WTC11 (cell line): ENCODE measurements at regions not wholly inside any gene's neighbourhood (a gene's known extent, or its start where the extent isn't known, plus 50 kb on each side); places are given as distances from the start of the nearest gene placed in this dataset.
A peak's percentile ranks its signal among the peaks of the same experiment; 100 is the strongest.

Source experiments
- ATAC-seq: fragments of 200-7000 bp; cut with Tn5 transposase; 2 replicates; pipeline ENCODE4 v1.10.0; 2021; ENCODE audit warnings: mild to moderate bottlenecking, moderate library complexity
- CTCF ChIA-PET: fragments of 300-600 bp; sonication (Branson Sonifier 250); formaldehyde crosslinking; loops from one replicate; lab custom pipeline; 2021; ENCODE audit warnings: antibody characterized with exemption; lab: Charles Lee
- POLR2A ChIA-PET: fragments of 350-600 bp; sonication (Branson Sonifier 250); formaldehyde crosslinking; loops from one replicate; lab custom pipeline; 2021; ENCODE audit warnings: antibody characterized with exemption; lab: Charles Lee
- DNase-seq: peaks from one replicate; pipeline ENCODE4 v3.0.0; 2021; ENCODE audit warnings: low spot score
- H3K27ac Mint-ChIP-seq: 2 replicates; pipeline ENCODE4 v1.8.0; 2021; ENCODE audit warnings: mixed read lengths
- H3K27me3 Mint-ChIP-seq: 2 replicates; pipeline ENCODE4 v1.8.0; 2021; ENCODE audit warnings: low read depth, mild to moderate bottlenecking, moderate library complexity, mixed read lengths
- H3K36me3 Mint-ChIP-seq: 2 replicates; pipeline ENCODE4 v1.8.0; 2021; ENCODE audit warnings: mixed read lengths
- H3K4me1 Mint-ChIP-seq: 2 replicates; pipeline ENCODE4 v1.8.0; 2022; ENCODE audit warnings: mixed read lengths
- H3K4me3 Mint-ChIP-seq: 2 replicates; pipeline ENCODE4 v1.8.0; 2021; ENCODE audit warnings: mild to moderate bottlenecking, moderate library complexity, mixed read lengths
- H3K9me3 Mint-ChIP-seq: 2 replicates; pipeline ENCODE4 v1.8.0; 2021; ENCODE audit warnings: mixed read lengths
- CREM ChIP-seq: sonication (generic); formaldehyde crosslinking; IDR thresholded peaks from 2 replicates; pipeline ENCODE4 v1.8.1; 2022; ENCODE audit warnings: mild to moderate bottlenecking, missing genetic modification reagents, moderate library complexity
- CTCF ChIP-seq: fragments of 200-600 bp; IDR thresholded peaks from 2 replicates; pipeline ENCODE4 v1.8.0; 2022; ENCODE audit warnings: antibody characterized with exemption
- ELF4 ChIP-seq: sonication (generic); formaldehyde crosslinking; IDR thresholded peaks from 2 replicates; pipeline ENCODE4 v1.8.1; 2022; ENCODE audit warnings: low read depth, mild to moderate bottlenecking, moderate library complexity, missing genetic modification reagents
- ESRRA ChIP-seq: sonication (generic); formaldehyde crosslinking; IDR thresholded peaks from 2 replicates; pipeline ENCODE4 v1.8.1; 2022; ENCODE audit warnings: mild to moderate bottlenecking, missing genetic modification reagents, borderline replicate concordance
- GRHL2 ChIP-seq: fragments of 250-450 bp; sonication (Bioruptor Pico); IDR thresholded peaks from 2 replicates; pipeline ENCODE4 v1.8.0; 2022; ENCODE audit warnings: mild to moderate bottlenecking, moderate library complexity; ENCODE audit not compliant: insufficient replicate concordance, severe bottlenecking
- HMGA2 ChIP-seq: fragments of 250-450 bp; sonication (Bioruptor Pico); IDR thresholded peaks from 2 replicates; pipeline ENCODE4 v1.4.0; 2021; ENCODE audit warnings: mild to moderate bottlenecking, moderate library complexity
- HMGXB4 ChIP-seq: sonication (generic); formaldehyde crosslinking; IDR thresholded peaks from 2 replicates; pipeline ENCODE4 v1.8.1; 2023; ENCODE audit warnings: mild to moderate bottlenecking, moderate library complexity, missing genetic modification reagents
- JUN ChIP-seq: sonication (generic); formaldehyde crosslinking; IDR thresholded peaks from 2 replicates; pipeline ENCODE4 v1.8.0; 2023; ENCODE audit warnings: mild to moderate bottlenecking, missing genetic modification reagents
- NFE2L1 ChIP-seq: sonication (generic); formaldehyde crosslinking; IDR thresholded peaks from 2 replicates; pipeline ENCODE4 v1.8.1; 2023; ENCODE audit warnings: missing genetic modification reagents
- PRRX2 ChIP-seq: fragments of 250-450 bp; sonication (Bioruptor Pico); IDR thresholded peaks from 2 replicates; pipeline ENCODE4 v1.8.0; 2021; ENCODE audit warnings: mild to moderate bottlenecking
- TEAD1 ChIP-seq: sonication (generic); formaldehyde crosslinking; IDR thresholded peaks from 2 replicates; pipeline ENCODE4 v1.8.0; 2022; ENCODE audit warnings: mild to moderate bottlenecking, missing genetic modification reagents
- TP53 ChIP-seq: sonication (generic); formaldehyde crosslinking; IDR thresholded peaks from 2 replicates; pipeline ENCODE4 v1.8.1; 2023; ENCODE audit warnings: mild to moderate bottlenecking, missing genetic modification reagents
- ZNF263 ChIP-seq: sonication (generic); formaldehyde crosslinking; IDR thresholded peaks from 2 replicates; pipeline ENCODE4 v1.8.1; 2022; ENCODE audit warnings: low read depth, mild to moderate bottlenecking, moderate library complexity, missing genetic modification reagents
- ZNF423 ChIP-seq: fragments of 250-450 bp; sonication (Bioruptor Pico); IDR thresholded peaks from 2 replicates; pipeline ENCODE4 v2.1.2; 2022; ENCODE audit warnings: mild to moderate bottlenecking, moderate library complexity
- TF ChIP-seq, protein P1 (sequence below): sonication (generic); formaldehyde crosslinking; conservative IDR thresholded peaks from 2 replicates; pipeline ENCODE4 v1.8.1; 2022; ENCODE audit warnings: mild to moderate bottlenecking, missing genetic modification reagents
- TF ChIP-seq, protein P2 (sequence below): sonication (generic); formaldehyde crosslinking; IDR thresholded peaks from 2 replicates; pipeline ENCODE4 v1.8.0; 2023; ENCODE audit warnings: missing genetic modification reagents
- TF ChIP-seq, protein P3 (sequence below): fragments of 250-450 bp; sonication (Bioruptor Pico); IDR thresholded peaks from 2 replicates; pipeline ENCODE4 v1.9.0; 2021; ENCODE audit warnings: mild to moderate bottlenecking
- TF ChIP-seq, protein P4 (sequence below): sonication (generic); formaldehyde crosslinking; IDR thresholded peaks from 2 replicates; pipeline ENCODE4 v1.8.0; 2023; ENCODE audit warnings: missing genetic modification reagents, mild to moderate bottlenecking, borderline replicate concordance

DNA sequence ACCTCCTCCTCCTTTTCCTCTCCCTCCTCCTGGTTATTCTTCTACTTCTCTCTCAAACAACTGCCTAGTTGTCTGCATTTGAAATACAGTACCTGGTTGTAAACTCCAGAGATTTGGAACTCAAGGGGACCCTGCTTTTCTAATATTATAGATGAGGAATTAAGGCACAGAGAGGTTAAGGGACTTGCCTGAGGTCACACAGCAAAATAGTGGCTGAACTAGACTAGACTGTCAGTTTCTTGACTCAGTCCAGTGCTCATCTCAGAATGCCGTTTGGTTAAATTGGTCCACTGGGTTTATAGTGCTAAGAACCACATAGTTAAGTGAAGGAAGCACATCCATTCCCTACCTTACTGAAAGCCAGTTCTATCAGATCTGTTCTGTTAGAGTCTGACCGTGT, 105.9 kb upstream of the VASH1 start:
- H3K4me3 Mint-ChIP-seq: no peak overlapping the region
- DNase-seq (no peak), ATAC-seq (no peak)
- ChIA-PET POLR2A (no interaction called here), CTCF (interaction anchor here (1.9 to 3.3 kb wide), 2 partner anchors 129 to 268 kb away, joined by 6 to 15 read pairs; no protein-coding TSS in a partner anchor)
- peaks cover 26% of the 10 kb centered on the region for H3K9me3 Mint-ChIP-seq
- H3K36me3 Mint-ChIP-seq: peaks cover 12% of the 10 kb centered on the region; the same call in 1 of the 2 replicates
- H3K27me3 Mint-ChIP-seq: peaks cover 4% of the 10 kb centered on the region; the same call in 1 of the 2 replicates
- no peaks in the 10 kb centered on the region for H3K4me1 Mint-ChIP-seq
- TF ChIP-seq HMGA2 (CRISPR knock-in tag): no peak
- no peak for TF ChIP-seq ESRRA (CRISPR knock-in tag)
- TF ChIP-seq, protein P1, sequence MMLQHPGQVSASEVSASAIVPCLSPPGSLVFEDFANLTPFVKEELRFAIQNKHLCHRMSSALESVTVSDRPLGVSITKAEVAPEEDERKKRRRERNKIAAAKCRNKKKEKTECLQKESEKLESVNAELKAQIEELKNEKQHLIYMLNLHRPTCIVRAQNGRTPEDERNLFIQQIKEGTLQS (CRISPR knock-in tag): no peak
- TF ChIP-seq CREM: no peak
- TF ChIP-seq NFE2L1 (CRISPR knock-in tag): no peak
- TF ChIP-seq GRHL2 (CRISPR knock-in tag): no peak
- no peak overlapping the region for H3K27ac Mint-ChIP-seq

DNA sequence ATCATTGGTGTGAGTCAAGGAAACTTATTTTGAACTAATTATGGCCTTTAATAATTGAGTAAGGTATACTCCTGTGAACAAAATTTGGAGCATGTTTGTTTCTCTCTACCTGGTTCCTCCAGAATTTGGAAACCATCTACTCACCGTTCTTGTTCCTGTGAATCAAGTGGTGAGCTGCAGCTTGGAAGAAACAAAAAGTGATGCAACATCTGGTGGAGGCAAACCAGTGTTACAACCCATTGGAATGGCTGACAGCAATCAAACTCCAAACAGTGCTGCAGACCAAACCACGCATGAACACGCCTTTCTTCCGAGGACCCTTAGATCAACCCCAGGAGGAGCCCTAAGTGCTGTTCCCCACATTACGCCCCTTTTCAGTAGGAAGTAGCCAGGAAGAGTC, 104.7 kb upstream of the VASH1 start:
- ChIA-PET POLR2A (no interaction called here), CTCF (interaction anchor here (1.0 kb wide), 1 partner anchor 9 kb away, joined by 3 read pairs; no protein-coding TSS in a partner anchor)
- no peak overlapping the region for H3K27ac Mint-ChIP-seq

GRCh38 chr14:76657404-76657803, 103.9 kb upstream of the VASH1 start:
- no peak for DNase-seq
- peaks cover 33% of the 10 kb centered on the region for H3K9me3 Mint-ChIP-seq
- peaks cover 12% of the 10 kb centered on the region; the same call in 1 of the 2 replicates for H3K36me3 Mint-ChIP-seq
- TF ChIP-seq CTCF (no peak), ZNF263 (CRISPR knock-in tag) (no peak), HMGA2 (CRISPR knock-in tag) (peak; percentile 99)
- TF ChIP-seq, protein P2, sequence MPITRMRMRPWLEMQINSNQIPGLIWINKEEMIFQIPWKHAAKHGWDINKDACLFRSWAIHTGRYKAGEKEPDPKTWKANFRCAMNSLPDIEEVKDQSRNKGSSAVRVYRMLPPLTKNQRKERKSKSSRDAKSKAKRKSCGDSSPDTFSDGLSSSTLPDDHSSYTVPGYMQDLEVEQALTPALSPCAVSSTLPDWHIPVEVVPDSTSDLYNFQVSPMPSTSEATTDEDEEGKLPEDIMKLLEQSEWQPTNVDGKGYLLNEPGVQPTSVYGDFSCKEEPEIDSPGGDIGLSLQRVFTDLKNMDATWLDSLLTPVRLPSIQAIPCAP (CRISPR knock-in tag): no peak
- TF ChIP-seq, protein P1 (CRISPR knock-in tag): no peak
- TF ChIP-seq, all 79 proteins: peak for 1
- Mint-ChIP-seq H3K27ac (no peak overlapping the region), H3K27me3 (peaks cover 4% of the 10 kb centered on the region; the same call in 1 of the 2 replicates), H3K4me3 (no peak overlapping the region), H3K4me1 (no peaks in the 10 kb centered on the region)
- POLR2A ChIA-PET: no interaction called here
- CTCF ChIA-PET: no interaction called here
- no peak for ATAC-seq

More for the DNA sequence above, 104.7 kb upstream of the VASH1 start:
- peaks cover 4% of the 10 kb centered on the region; the same call in 1 of the 2 replicates for H3K27me3 Mint-ChIP-seq
- TF ChIP-seq ELF4 (CRISPR knock-in tag) (no peak), PRRX2 (no peak), JUN (CRISPR knock-in tag) (no peak), TEAD1 (CRISPR knock-in tag) (no peak), ZNF423 (CRISPR knock-in tag) (no peak), TP53 (CRISPR knock-in tag) (no peak), HMGXB4 (CRISPR knock-in tag) (no peak)
- TF ChIP-seq, protein P3, sequence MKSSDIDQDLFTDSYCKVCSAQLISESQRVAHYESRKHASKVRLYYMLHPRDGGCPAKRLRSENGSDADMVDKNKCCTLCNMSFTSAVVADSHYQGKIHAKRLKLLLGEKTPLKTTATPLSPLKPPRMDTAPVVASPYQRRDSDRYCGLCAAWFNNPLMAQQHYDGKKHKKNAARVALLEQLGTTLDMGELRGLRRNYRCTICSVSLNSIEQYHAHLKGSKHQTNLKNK: no peak
- TF ChIP-seq, protein P4, sequence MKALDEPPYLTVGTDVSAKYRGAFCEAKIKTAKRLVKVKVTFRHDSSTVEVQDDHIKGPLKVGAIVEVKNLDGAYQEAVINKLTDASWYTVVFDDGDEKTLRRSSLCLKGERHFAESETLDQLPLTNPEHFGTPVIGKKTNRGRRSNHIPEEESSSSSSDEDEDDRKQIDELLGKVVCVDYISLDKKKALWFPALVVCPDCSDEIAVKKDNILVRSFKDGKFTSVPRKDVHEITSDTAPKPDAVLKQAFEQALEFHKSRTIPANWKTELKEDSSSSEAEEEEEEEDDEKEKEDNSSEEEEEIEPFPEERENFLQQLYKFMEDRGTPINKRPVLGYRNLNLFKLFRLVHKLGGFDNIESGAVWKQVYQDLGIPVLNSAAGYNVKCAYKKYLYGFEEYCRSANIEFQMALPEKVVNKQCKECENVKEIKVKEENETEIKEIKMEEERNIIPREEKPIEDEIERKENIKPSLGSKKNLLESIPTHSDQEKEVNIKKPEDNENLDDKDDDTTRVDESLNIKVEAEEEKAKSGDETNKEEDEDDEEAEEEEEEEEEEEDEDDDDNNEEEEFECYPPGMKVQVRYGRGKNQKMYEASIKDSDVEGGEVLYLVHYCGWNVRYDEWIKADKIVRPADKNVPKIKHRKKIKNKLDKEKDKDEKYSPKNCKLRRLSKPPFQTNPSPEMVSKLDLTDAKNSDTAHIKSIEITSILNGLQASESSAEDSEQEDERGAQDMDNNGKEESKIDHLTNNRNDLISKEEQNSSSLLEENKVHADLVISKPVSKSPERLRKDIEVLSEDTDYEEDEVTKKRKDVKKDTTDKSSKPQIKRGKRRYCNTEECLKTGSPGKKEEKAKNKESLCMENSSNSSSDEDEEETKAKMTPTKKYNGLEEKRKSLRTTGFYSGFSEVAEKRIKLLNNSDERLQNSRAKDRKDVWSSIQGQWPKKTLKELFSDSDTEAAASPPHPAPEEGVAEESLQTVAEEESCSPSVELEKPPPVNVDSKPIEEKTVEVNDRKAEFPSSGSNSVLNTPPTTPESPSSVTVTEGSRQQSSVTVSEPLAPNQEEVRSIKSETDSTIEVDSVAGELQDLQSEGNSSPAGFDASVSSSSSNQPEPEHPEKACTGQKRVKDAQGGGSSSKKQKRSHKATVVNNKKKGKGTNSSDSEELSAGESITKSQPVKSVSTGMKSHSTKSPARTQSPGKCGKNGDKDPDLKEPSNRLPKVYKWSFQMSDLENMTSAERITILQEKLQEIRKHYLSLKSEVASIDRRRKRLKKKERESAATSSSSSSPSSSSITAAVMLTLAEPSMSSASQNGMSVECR (CRISPR knock-in tag): no peak
- ATAC-seq: no peak
- peaks cover 31% of the 10 kb centered on the region for H3K9me3 Mint-ChIP-seq
- H3K4me1 Mint-ChIP-seq: no peaks in the 10 kb centered on the region
- H3K36me3 Mint-ChIP-seq: peaks cover 12% of the 10 kb centered on the region; the same call in 1 of the 2 replicates
- DNase-seq: no peak
- no peak overlapping the region for H3K4me3 Mint-ChIP-seq
